ENCODE measurements at regions not wholly inside any gene's neighbourhood (a gene's known extent, or its start where the extent isn't known, plus 50 kb on each side); places are given as distances from the start of the nearest gene placed in this dataset.
A peak's percentile ranks its signal among the peaks of the same experiment; 100 is the strongest.

GRCh38 chr3:27861046-27862036 lies 139.2 kb upstream of the EOMES start:
- Histone ChIP-seq H3K4me3 (ENCODE audit: low read depth in 1 of 5, low read length in 5 of 5) (no peak overlapping the region), H3K27me3 (ENCODE audit: control insufficient read depth in 5 of 5, insufficient read depth in 4 of 5, low read length in 5 of 5) (no peaks in the 10 kb centered on the region), H3K9ac (ENCODE audit: low read length in 5 of 5) (no peak overlapping the region), H3K27ac (ENCODE audit: low read depth, low read length) (no peak overlapping the region), H3K36me3 (ENCODE audit: control insufficient read depth in 5 of 5, insufficient read depth in 5 of 5, low read length in 5 of 5) (no peaks in the 10 kb centered on the region), H3K9me3 (ENCODE audit: control insufficient read depth in 5 of 5, low read length in 5 of 5) (peaks cover 0 to 7% (median 4%) of the 10 kb centered on the region in 5 donors), H3K4me1 (ENCODE audit: control insufficient read depth in 5 of 5, insufficient read depth in 5 of 5, low read length in 5 of 5) (no peaks in the 10 kb centered on the region)

- Histone ChIP-seq H3K27ac (ENCODE audit: low read depth, low read length) (no peak overlapping the region), H3K9me3 (ENCODE audit: control insufficient read depth in 5 of 5, low read length in 5 of 5) (peaks cover 2 to 21% (median 13%) of the 10 kb centered on the region in 5 donors), H3K27me3 (ENCODE audit: control insufficient read depth in 5 of 5, insufficient read depth in 4 of 5, low read length in 5 of 5) (no peaks in the 10 kb centered on the region), H3K4me1 (ENCODE audit: control insufficient read depth in 5 of 5, insufficient read depth in 5 of 5, low read length in 5 of 5) (no peaks in the 10 kb centered on the region), H3K4me3 (ENCODE audit: low read depth in 1 of 5, low read length in 5 of 5) (no peak overlapping the region), H3K9ac (ENCODE audit: low read length in 5 of 5) (no peak overlapping the region), H3K36me3 (ENCODE audit: control insufficient read depth in 5 of 5, insufficient read depth in 5 of 5, low read length in 5 of 5) (no peaks in the 10 kb centered on the region)
Observed at GRCh38 chr3:27865731-27866130, 143.6 kb upstream of the EOMES start.

- no peak overlapping the region for H3K27ac ChIP-seq (ENCODE audit: low read depth, low read length)
- H3K9me3 ChIP-seq (ENCODE audit: control insufficient read depth in 5 of 5, low read length in 5 of 5) = peaks cover 2 to 21% (median 13%) of the 10 kb centered on the region in 5 donors
- no peak overlapping the region for H3K4me3 ChIP-seq (ENCODE audit: low read depth in 1 of 5, low read length in 5 of 5)
- H3K36me3 ChIP-seq (ENCODE audit: control insufficient read depth in 5 of 5, insufficient read depth in 5 of 5, low read length in 5 of 5) = no peaks in the 10 kb centered on the region
- no peaks in the 10 kb centered on the region for H3K4me1 ChIP-seq (ENCODE audit: control insufficient read depth in 5 of 5, insufficient read depth in 5 of 5, low read length in 5 of 5)
- H3K9ac ChIP-seq (ENCODE audit: low read length in 5 of 5) = no peak overlapping the region
- no peaks in the 10 kb centered on the region for H3K27me3 ChIP-seq (ENCODE audit: control insufficient read depth in 5 of 5, insufficient read depth in 4 of 5, low read length in 5 of 5)
Observed at GRCh38 chr3:27869152-27869551, 147.0 kb upstream of the EOMES start.

- Histone ChIP-seq H3K27me3 (ENCODE audit: control insufficient read depth in 5 of 5, insufficient read depth in 4 of 5, low read length in 5 of 5) (no peaks in the 10 kb centered on the region), H3K9ac (ENCODE audit: low read length in 5 of 5) (no peak overlapping the region), H3K9me3 (ENCODE audit: control insufficient read depth in 5 of 5, low read length in 5 of 5) (no peaks in the 10 kb centered on the region), H3K27ac (ENCODE audit: low read depth, low read length) (no peak overlapping the region), H3K4me3 (ENCODE audit: low read depth in 1 of 5, low read length in 5 of 5) (no peak overlapping the region), H3K36me3 (ENCODE audit: control insufficient read depth in 5 of 5, insufficient read depth in 5 of 5, low read length in 5 of 5) (no peaks in the 10 kb centered on the region), H3K4me1 (ENCODE audit: control insufficient read depth in 5 of 5, insufficient read depth in 5 of 5, low read length in 5 of 5) (peaks cover 0 to 6% (median 0%) of the 10 kb centered on the region in 5 donors)
Observed at GRCh38 chr3:27877061-27878013, 155.2 kb upstream of the EOMES start.

GRCh38 chr3:27878014-27878383 lies 155.9 kb upstream of the EOMES start:
- H3K27ac ChIP-seq (ENCODE audit: low read depth, low read length) = no peak overlapping the region
- H3K9ac ChIP-seq (ENCODE audit: low read length in 5 of 5) = no peak overlapping the region
- H3K4me3 ChIP-seq (ENCODE audit: low read depth in 1 of 5, low read length in 5 of 5) = no peak overlapping the region
- H3K36me3 ChIP-seq (ENCODE audit: control insufficient read depth in 5 of 5, insufficient read depth in 5 of 5, low read length in 5 of 5) = no peaks in the 10 kb centered on the region
- no peaks in the 10 kb centered on the region for H3K27me3 ChIP-seq (ENCODE audit: control insufficient read depth in 5 of 5, insufficient read depth in 4 of 5, low read length in 5 of 5)
- no peaks in the 10 kb centered on the region for H3K9me3 ChIP-seq (ENCODE audit: control insufficient read depth in 5 of 5, low read length in 5 of 5)
- H3K4me1 ChIP-seq (ENCODE audit: control insufficient read depth in 5 of 5, insufficient read depth in 5 of 5, low read length in 5 of 5) = peaks cover 0 to 6% (median 0%) of the 10 kb centered on the region in 5 donors

- Histone ChIP-seq H3K36me3 (ENCODE audit: control insufficient read depth in 5 of 5, insufficient read depth in 5 of 5, low read length in 5 of 5) (no peaks in the 10 kb centered on the region), H3K27me3 (ENCODE audit: control insufficient read depth in 5 of 5, insufficient read depth in 4 of 5, low read length in 5 of 5) (no peaks in the 10 kb centered on the region), H3K27ac (ENCODE audit: low read depth, low read length) (no peak overlapping the region), H3K9me3 (ENCODE audit: control insufficient read depth in 5 of 5, low read length in 5 of 5) (no peaks in the 10 kb centered on the region), H3K4me3 (ENCODE audit: low read depth in 1 of 5, low read length in 5 of 5) (peak overlapping the region in 2 of 5 donors; percentile 2 to 4), H3K4me1 (ENCODE audit: control insufficient read depth in 5 of 5, insufficient read depth in 5 of 5, low read length in 5 of 5) (peaks cover 0 to 6% (median 0%) of the 10 kb centered on the region in 5 donors), H3K9ac (ENCODE audit: low read length in 5 of 5) (no peak overlapping the region)
Observed at GRCh38 chr3:27880969-27881892, 159.1 kb upstream of the EOMES start.

- Histone ChIP-seq H3K9ac (ENCODE audit: low read length in 5 of 5) (no peak overlapping the region), H3K27ac (ENCODE audit: low read depth, low read length) (no peak overlapping the region), H3K27me3 (ENCODE audit: control insufficient read depth in 5 of 5, insufficient read depth in 4 of 5, low read length in 5 of 5) (no peaks in the 10 kb centered on the region), H3K4me3 (ENCODE audit: low read depth in 1 of 5, low read length in 5 of 5) (no peak overlapping the region), H3K9me3 (ENCODE audit: control insufficient read depth in 5 of 5, low read length in 5 of 5) (no peaks in the 10 kb centered on the region), H3K4me1 (ENCODE audit: control insufficient read depth in 5 of 5, insufficient read depth in 5 of 5, low read length in 5 of 5) (peaks cover 0 to 6% (median 0%) of the 10 kb centered on the region in 5 donors), H3K36me3 (ENCODE audit: control insufficient read depth in 5 of 5, insufficient read depth in 5 of 5, low read length in 5 of 5) (no peaks in the 10 kb centered on the region)
Observed at GRCh38 chr3:27883266-27883665, 161.1 kb upstream of the EOMES start.

- peaks cover 0 to 6% (median 0%) of the 10 kb centered on the region in 5 donors for H3K4me1 ChIP-seq (ENCODE audit: control insufficient read depth in 5 of 5, insufficient read depth in 5 of 5, low read length in 5 of 5)
- H3K27ac ChIP-seq (ENCODE audit: low read depth, low read length) = no peak overlapping the region
- no peak overlapping the region for H3K4me3 ChIP-seq (ENCODE audit: low read depth in 1 of 5, low read length in 5 of 5)
- H3K27me3 ChIP-seq (ENCODE audit: control insufficient read depth in 5 of 5, insufficient read depth in 4 of 5, low read length in 5 of 5) = no peaks in the 10 kb centered on the region
- H3K9me3 ChIP-seq (ENCODE audit: control insufficient read depth in 5 of 5, low read length in 5 of 5) = no peaks in the 10 kb centered on the region
- H3K9ac ChIP-seq (ENCODE audit: low read length in 5 of 5) = no peak overlapping the region
- no peaks in the 10 kb centered on the region for H3K36me3 ChIP-seq (ENCODE audit: control insufficient read depth in 5 of 5, insufficient read depth in 5 of 5, low read length in 5 of 5)
Observed at GRCh38 chr3:27885641-27886040, 163.5 kb upstream of the EOMES start.

GRCh38 chr3:27888562-27888961 lies 166.4 kb upstream of the EOMES start:
- Histone ChIP-seq H3K4me1 (ENCODE audit: control insufficient read depth in 5 of 5, insufficient read depth in 5 of 5, low read length in 5 of 5) (no peaks in the 10 kb centered on the region), H3K27ac (ENCODE audit: low read depth, low read length) (no peak overlapping the region), H3K4me3 (ENCODE audit: low read depth in 1 of 5, low read length in 5 of 5) (no peak overlapping the region), H3K9ac (ENCODE audit: low read length in 5 of 5) (no peak overlapping the region), H3K9me3 (ENCODE audit: control insufficient read depth in 5 of 5, low read length in 5 of 5) (peaks cover 0 to 8% (median 2%) of the 10 kb centered on the region in 5 donors), H3K27me3 (ENCODE audit: control insufficient read depth in 5 of 5, insufficient read depth in 4 of 5, low read length in 5 of 5) (no peaks in the 10 kb centered on the region), H3K36me3 (ENCODE audit: control insufficient read depth in 5 of 5, insufficient read depth in 5 of 5, low read length in 5 of 5) (no peaks in the 10 kb centered on the region)
